ENCODE measurements at regions not wholly inside any gene's neighbourhood (a gene's known extent, or its start where the extent isn't known, plus 50 kb on each side); places are given as distances from the start of the nearest gene placed in this dataset.
"Not testable (repeated sequence)": the region's sequence is repeated elsewhere in the genome, so short reads cannot be mapped to it uniquely, and the experiment has no call there.

DNA sequence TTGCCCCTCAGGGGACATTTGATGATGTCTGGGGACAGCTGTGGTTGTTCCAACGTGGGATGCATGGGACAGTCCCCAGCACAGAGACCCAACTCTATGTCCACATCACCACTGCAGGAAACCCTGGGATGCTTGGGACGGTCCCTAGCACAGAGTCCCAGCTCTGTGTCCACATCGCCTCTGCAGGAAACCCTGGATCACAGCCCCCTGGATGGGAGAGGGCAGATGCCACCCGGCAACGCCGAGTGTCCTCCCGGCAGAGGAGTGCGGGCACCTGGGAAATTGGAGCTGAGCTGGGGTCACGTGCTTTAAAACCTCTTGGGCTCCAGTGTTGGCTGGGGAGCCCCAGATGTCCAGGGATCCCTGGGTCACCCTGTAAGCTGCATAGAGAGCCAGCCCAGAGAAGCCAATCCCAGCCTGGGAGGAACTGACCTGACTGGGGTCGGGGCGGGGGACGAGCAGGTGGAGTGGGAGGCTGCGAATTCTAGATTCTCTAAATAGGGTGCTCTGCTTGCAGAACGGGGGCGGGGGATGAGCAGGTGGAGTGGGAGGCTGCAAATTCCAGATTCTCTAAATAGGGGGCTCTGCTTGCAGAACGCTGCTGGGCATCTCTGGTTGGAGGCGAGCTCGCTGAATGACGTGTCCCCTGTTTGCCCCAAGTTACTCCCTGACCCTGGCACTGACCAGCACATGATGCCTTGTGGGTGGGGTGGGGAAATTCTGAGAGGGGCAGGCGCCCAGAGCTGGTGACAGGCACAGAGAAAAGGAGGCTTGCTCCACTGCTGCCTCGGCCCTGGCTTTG lies 1197.8 kb downstream of the BRD1 start:
- DNase-seq = no peak

DNA sequence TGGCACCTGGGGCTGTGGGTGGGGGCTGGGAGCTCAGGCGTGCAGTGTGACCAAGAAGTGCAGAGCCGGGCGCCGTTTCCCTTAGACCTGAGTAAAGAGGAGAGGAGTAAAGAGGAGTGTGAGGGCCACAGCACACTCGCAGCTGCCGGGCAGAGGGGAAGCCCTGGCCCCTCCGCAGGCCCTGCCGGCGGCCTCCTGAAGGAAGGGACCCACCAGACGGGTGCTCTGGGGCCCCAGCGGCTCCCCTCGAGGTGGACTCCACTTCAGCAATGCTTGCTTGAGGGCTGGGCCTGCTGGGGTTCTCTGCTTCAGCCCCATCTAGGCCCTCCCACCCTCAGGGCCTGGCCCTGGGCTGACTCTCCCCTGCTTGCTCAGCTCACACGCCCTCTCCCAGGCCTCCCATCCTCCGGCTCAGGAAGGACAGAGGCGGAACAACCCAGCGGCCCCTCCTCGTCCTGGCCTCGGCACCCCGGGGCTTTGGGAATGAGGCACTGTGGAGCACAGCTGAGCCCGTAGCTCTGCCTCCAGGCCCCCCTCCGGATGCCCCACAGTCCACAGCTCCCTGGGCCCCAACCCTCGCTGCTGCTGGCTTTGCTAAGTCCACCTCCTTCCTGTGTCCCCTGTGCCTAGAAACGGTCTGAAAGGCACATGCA lies 1198.7 kb downstream of the BRD1 start:
- no peak for DNase-seq

DNA sequence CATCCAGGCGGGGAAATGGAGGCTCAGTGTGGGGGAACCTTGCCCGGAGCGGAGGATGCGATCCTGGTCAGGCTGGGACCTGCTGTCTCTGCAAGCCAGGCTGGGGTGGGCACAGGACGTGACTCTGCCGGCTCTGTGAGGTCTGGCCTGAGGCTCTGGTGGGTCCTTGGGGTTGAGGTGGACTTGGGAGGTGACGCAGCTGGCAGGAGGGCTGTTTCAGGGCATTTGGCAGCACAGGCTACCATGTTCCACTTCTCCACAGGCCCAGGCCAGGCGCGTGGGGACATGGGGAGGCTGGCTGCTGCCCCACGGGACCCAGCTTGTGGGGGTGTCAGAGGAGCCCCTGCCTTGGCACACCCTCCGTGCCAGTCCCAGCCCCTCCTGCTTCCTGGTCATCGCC lies 1199.7 kb downstream of the BRD1 start:
- no peak for DNase-seq

DNA sequence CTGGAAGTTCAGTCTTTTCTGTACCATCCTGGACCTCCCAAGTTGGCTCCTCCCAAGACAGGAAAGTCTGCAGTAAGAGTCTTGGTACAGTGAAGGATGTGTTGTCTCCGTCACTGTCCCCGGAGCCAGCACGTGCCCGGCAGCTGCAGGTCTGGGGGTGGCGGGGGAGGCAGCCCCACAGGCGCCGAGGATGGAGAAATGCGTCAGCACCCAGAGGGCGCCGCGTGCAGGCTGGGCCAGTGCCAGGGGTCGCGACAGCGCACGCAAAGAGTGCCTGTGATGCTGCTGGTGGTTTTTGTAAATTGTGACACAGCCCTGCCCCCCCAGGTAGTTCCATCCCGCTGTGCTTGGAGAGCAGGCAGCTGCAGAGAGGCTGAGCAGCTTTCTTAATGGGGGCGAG lies 1200.5 kb downstream of the BRD1 start:
- DNase-seq = no peak

DNA sequence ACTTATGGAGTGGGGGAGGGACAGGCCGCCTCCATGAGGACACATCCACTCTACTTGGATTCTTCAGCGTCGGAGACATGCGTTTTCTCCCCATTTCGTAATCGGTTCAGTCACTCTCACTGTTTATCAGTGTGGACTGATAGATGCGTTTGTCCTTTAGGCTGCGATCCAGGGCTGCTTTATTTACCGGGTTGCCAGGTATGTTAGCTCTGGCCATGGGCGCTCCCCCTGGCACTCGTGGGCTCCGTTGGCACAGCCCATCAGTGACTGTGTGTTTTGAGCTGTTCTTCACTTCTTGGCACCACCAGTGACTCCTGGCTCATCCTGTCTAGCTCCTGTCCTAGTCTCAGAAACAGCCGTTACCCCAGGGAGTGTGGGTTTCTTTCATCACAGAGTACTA lies 1203.3 kb downstream of the BRD1 start:
- no peak for DNase-seq

DNA sequence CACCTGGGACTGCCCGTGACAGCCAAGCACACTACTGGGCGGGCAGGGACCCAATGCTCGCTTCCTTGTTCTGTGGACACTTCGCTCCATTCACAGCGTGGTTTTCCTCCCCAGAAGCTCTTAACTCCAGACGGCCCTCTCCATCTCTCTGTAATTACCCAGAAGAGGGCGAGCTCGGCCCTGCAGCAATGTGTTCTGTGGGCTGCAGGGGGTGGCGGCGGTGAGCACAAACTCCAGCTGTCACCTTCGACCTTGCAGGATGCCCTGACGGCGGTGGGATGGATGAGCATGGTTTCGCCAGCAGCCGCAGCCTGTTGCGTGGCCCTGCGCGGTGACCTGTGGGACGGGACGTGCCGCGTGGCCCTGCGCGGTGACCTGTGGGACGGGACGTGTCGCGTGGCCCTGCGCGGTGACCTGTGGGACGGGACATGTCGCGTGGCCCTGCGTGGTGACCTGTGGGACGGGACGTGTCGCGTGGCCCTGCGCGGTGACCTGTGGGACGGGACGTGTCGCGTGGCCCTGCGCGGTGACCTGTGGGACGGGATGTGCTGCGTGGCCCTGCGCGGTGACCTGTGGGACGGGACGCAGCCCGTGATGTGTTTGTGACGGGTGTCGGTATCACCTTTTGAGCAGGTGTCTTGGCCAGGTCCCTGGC lies 1204.7 kb downstream of the BRD1 start:
- DNase-seq = no peak

DNA sequence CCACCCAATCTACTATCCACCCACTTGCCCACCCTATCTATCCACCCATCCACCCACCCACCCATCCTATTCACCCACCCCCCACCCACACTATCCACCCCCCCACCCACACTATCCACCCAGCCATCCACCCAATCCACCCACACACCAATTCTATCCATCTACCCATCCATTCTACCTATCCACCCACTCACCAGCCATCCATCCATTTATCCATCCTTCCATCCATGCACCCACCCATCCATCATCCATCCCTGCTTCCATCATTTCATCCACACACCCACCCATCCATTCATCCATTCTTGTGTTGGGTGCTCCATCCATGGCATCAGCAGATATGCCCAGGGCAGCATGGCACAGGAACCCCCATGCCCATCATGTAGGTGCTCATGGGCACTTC lies 1206.6 kb downstream of the BRD1 start:
- DNase-seq = no peak

DNA sequence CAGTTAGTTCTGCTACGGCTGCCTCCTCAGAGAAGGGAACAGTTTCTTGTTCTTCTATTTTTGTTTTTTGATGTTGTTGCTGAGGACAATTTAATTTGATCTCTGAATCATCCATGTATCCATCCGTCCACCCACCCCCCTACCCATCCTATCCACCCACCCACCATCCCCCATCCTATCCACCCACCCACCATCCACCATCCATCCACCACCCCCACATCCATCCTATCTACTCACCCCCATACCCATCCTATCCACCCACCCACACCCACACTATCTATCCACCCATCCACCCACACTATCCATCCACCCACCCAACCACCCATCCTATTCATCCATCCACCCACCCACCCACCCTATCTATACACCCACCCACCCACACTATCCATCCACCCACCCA lies 1207.2 kb downstream of the BRD1 start:
- not testable (repeated sequence) for DNase-seq

DNA sequence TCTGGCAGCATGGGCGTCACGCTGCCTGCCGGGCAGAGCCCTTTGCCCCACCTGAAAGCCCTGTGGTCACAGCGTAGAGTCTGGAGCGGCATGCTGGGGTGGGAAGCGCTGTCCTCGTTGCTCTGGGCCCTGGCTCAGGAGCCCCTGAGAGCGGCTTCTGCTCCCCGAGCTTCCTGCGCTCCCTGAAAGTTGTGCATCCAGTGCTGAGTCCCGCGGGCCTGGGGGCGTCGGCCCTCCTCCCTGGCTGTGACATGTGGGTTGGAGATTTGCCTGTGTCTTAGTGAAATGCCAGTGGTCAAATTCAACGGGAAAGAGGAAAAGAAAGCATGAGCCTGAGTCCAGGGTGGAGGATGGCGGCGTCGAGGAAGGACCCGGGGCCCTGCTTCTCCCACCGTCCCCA lies 1208.0 kb downstream of the BRD1 start:
- no peak for DNase-seq

DNA sequence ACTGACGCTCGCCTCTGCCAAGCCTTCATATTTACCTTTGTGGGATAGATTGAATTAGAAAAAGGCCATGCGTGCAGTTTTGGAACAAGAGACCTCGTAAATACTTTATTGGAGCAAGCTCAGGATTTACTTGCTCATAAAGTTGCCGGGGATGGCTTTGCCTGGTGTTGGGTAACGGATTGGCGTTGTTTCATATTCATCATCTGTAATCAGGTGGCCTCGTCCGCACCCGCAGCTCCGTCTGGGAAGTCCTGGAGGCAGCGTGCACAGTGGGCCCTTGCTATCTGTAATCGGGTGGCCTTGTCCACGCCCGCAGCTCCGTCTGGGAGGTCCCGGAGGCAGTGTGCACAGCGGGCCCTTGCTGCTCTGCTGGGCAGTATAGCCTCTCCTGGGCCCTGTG lies 1209.3 kb downstream of the BRD1 start:
- no peak for DNase-seq

DNA sequence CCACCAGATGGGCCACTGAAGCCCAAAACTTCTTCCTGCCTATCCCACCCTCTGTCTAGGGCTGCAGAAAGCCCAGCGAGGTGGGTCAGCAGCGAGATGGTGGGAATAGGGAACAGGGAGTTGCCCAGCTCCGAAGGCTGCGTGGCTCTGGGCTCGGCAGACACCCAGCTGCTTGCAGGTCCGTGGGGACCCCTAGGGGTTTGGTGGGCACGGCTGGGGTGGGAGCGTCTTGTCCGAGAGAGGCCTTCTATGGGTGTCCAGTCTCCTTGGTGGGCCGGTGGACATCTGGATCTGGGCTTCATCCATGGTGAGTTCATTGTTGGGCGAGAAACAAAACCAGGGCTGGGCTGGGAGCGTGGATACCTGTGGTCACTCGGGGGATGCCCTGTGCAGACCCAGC lies 1211.0 kb downstream of the BRD1 start:
- no peak for DNase-seq

DNA sequence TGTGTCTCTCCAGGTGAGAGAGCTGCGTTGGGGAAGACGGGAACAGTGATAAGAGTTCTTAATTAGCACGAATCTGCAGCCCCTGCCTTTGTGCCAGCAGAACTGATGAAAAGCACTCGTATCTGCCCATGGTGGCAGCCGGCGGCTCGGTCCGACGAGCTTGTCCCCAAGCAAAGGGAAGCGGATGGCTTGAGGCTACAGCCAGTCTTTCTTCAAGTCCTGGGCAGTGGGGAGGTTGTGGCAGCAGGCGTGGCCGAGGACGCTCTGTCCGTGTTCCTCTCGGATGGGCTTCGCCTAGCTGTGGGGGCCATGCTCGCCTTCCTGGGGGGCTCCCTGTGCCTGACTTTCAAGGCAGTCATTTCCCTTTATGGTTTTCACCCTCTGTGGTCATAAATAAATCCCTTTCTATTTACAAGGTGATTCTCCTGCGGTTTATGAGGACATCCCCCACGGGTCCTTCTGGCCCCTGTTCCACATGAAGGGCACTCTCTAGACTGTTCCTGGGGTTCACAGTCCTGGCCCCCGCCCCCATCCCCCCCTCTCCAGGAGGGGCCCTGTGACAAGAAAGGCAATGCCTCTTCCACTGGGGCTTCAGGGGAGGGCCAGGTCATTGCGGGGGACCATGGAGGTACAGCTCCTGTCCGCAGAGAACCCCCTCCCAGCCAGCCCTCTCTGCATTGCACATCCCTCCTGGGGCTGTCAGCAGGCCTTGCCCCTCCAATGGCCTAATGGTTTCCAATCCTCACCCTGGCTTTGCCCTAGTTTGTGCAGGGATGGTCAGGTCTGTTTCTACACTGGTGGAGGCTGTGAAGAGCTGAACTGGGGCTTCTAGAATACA lies 1212.3 kb downstream of the BRD1 start:
- no peak for DNase-seq

DNA sequence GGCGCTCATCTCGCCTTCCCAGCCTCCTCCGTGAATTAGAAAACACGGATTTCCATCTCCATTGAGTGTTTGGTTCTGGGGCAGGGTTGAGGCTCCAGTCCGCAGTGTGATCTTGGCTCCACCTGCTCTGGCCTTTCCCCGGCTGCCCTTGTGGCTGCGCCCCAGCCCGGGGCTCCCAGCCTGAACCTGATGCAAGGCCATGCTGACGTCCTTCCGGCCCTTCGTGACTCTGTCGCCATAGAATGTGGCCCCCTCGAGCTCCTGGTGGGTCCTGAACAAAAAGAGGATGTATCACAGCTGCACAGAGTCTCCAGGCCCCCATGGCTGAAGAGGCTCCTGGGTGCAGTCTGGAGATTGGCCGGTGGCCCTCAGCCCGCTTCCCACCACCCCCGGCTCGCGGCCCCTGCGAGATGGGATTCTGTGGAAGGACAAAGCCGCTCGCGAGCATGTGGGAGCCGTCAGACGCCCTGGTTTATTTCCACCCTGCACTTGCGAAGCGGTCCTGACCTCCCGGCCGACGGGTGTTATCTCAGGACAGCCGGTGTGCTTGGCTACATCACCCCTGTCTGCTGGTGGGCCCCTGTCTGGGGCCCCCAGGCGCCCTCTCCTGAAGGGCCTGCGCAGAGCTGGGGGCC lies 1214.0 kb downstream of the BRD1 start:
- DNase-seq = no peak

DNA sequence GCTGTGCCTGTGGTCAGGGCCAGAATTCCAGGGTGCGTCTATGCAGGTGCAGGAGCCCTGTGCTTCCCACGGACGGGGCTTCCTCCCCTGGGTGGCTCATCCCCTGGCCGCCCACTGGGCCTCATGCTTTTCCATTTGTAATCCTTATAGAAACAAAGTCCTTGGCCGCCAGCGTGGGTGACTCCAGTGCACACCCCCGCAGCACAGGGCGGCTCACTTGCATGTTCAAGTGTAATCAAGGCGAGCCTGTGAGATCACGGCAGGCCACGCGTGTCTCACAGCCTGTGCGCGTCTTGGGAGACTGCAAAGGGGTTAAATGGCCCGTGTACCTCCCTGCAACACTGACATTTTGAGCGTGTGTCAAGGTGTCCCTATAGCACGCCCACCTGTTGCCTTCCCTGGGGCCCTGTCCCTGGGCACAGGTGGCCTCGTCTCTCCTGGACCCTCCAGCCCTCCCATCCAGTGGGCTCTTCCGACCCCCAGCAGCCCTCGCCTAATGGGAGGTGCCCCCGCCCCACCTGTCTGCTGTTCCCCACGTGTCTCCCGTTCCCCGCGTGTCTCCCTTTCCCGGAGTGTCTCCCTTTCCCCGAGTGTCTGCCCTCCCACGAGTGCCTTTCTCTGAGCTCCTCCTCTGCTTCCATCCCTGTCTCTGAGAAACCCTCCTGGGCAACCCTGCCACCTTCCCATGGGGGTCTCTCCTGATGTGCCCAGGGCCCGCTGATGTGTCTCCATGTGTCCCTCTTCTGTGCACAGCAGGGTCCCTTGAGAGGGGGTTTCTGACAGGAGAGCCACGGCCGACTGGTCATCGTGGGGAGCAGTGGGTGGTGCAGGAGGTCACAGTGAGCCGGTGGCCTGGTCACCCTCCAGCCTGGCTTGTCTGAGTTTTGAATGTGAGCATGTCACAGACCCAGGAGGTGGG lies 1215.3 kb downstream of the BRD1 start:
- no peak for DNase-seq

DNA sequence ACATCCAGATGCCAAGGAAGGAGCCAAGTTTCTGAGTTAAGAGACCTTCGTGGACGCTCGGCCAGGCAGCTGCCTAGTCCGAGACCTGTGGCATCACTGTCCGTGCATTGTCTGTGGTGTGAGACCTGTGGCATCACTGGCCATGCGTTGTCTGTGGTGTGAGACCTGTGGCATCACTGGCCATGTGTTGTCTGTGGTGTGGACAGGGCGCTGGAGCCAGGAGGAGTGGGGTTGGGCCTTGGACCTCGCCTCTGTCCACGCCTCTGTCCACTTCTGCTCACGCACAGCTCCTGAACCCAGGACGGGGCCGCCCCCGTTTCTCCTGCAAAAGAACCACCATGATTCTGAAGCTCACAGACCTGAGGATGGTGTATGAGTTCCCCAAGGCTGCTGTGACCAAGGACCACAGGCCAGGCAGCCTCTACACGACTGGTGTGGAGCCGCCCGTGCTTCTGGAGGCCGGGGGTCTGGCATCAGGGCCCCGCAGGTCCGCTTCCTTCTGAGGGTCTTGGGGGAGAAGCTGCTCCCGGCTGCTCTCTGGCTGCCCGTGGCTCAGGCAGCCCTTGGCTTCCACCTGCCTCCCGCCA lies 1218.3 kb downstream of the BRD1 start:
- no peak for DNase-seq

DNA sequence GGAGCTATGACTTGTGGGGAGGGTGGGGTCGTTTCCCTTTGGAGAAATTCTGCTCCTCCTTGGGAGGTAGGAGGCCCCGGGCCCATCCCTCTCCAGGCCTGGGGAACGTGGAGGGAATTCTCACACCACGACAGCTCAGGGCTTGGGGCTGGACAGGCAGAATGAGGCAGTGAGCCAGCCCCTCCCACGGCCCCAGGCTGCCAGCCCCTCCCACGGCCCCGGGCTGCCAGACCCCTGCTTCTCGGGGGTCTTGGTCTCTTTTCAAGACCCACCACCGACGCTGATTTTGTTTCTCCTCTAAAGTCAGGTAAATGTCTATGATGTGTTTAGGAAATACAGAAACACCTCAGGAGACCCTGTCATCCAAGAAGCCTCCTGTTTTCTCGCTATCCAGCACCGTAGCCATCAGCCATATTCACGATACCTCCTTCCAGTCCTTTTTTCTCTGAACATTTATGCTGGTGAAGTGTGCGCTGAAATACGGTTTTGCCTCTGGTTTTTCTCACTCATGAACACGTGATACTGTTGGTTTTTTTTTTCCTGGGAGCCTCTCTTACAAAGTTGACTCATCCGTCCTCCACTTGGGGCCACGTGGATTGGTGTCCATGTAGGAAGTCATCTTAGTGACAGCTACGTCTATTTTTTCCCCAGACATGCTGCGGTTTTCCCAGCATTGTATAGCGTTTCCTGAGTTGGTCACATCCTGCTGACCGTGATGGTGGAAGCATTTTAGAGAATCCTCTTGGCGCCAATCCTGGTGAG lies 1219.6 kb downstream of the BRD1 start:
- DNase-seq = no peak

DNA sequence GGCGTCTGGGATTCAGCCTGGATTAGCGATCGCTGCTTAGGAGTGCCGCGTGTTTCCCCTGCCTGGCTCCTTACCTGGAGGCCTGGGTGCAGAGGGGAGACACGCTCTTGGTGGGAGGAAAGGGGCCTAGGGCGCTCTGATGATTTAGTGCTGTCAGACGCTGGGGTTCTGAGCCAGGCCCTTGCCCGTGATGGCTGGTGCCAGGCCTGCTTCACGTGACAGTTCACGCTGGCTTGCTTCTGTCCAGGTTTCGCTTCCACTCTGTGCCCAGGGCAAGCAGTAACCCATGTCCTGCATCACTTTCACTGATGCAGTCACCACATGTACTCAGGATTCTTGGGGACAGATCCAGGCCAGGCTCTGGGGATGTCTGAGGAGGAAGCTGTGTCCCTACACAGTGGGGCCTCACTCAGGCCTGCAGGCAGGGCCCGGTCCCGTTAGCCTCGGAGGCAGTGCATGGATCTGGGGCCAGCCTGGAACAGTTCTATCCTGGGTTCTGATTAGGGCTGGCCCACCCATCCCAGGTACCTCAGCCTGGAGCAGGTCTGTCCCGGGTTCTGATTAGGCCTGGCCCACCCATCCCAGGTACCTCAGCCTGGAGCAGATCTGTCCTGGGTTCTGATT lies 1220.9 kb downstream of the BRD1 start:
- no peak for DNase-seq

DNA sequence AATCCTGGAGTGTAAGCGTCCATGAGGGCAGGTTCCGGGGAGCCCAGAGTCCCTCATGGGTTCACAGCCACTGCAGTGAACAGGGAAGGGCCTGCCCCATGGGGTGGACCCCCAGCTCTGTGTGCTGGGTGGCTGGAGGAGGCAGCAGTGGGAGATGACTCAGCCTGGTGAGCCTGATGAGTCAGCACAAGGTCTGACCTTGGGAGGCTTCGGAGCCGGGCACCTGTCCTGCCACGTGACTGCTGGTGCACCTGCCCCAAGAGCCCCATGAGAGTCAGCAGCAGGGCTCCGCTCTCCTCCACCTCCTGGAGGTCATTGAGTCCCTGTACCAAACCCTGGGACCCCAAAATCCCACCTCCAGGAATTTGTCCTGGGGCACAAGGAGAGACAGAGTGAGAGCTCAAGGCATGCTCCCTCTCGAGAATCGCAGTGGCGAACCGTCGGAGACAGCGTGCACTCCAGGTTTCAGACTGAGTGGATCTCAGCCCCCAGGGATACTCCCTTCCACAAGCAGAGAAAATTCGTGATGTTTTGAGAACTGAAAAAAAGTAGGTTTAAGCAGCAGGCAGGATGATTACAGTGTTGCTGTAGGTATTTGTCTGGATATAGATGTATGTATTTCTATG lies 1221.7 kb downstream of the BRD1 start:
- no peak for DNase-seq

DNA sequence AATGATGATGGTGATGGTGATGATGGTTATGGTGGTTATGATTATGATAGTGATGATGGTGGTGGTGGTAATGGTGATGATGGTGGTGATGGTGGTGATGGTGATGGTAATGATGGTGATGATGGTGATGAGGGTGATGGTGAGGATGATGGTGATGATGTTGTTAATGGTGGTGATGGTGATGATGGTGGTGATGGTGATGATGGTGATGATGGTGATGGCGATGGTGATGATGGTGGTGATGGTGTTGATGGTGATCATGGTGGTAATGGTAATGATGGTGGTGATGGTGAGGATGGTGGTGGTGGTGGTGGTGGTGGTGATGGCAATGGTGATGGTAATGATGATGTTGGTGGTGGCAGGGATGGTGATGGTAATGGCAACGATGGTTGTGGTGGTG lies 1222.5 kb downstream of the BRD1 start:
- no peak for DNase-seq

Measured in CD4-positive, alpha-beta T cell treated with Interleukin-1 beta for 1 hour (primary cell).